Calu3 (cell line): ENCODE measurements at regions not wholly inside any gene's neighbourhood (a gene's known extent, or its start where the extent isn't known, plus 50 kb on each side); places are given as distances from the start of the nearest gene placed in this dataset.

Experiments used
- BruUV-seq: library from RNA; stranded (reverse); fragments of 400-500 nt; replicated peaks from 2 replicates; lab custom pipeline; 2021; lab: Mats Ljungman, UMichigan
- CTCF ChIA-PET: fragments of 300-600 bp; sonication (Branson Sonifier 250); formaldehyde crosslinking; loops from one replicate; lab custom pipeline; 2022; ENCODE audit warnings: antibody characterized with exemption; lab: Charles Lee
- DNase-seq: peaks from one replicate; pipeline ENCODE4 v3.0.0; 2022
- H3K27ac Mint-ChIP-seq: one replicate; pipeline ENCODE4 v1.8.0; 2022; ENCODE audit warnings: mixed read lengths; ENCODE audit not compliant: unreplicated experiment
- H3K27me3 Mint-ChIP-seq: one replicate; pipeline ENCODE4 v1.8.0; 2022; ENCODE audit warnings: mixed read lengths; ENCODE audit not compliant: unreplicated experiment
- H3K36me3 Mint-ChIP-seq: one replicate; pipeline ENCODE4 v1.8.0; 2022; ENCODE audit warnings: mild to moderate bottlenecking, moderate library complexity, mixed read lengths; ENCODE audit not compliant: insufficient read depth, unreplicated experiment
- H3K4me1 Mint-ChIP-seq: one replicate; pipeline ENCODE4 v1.8.0; 2022; ENCODE audit warnings: mild to moderate bottlenecking, low read depth, mixed read lengths; ENCODE audit not compliant: unreplicated experiment
- H3K4me3 Mint-ChIP-seq: one replicate; pipeline ENCODE4 v1.8.0; 2022; ENCODE audit warnings: mild to moderate bottlenecking, low read depth, moderate library complexity, mixed read lengths; ENCODE audit not compliant: unreplicated experiment
- H3K9me3 Mint-ChIP-seq: one replicate; pipeline ENCODE4 v1.8.0; 2022; ENCODE audit warnings: low read depth, mixed read lengths; ENCODE audit not compliant: unreplicated experiment
- intact Hi-C: fragments of 100-400 bp; cut with micrococcal nuclease; formaldehyde crosslinking; loops from one replicate; pipeline ENCODE4 v1.10.0; 2022; ENCODE audit not compliant: unreplicated experiment
- TF ChIP-seq, protein P1 (sequence below): fragments of 200-600 bp; IDR thresholded peaks from one replicate; pipeline ENCODE4 v1.8.0; 2022; ENCODE audit warnings: antibody characterized with exemption; ENCODE audit not compliant: unreplicated experiment

GRCh38 chr2:100198461-100199230 is 56.3 kb upstream of the AFF3 start:
- H3K9me3 Mint-ChIP-seq, result no peaks in the 10 kb centered on the region
- no peak overlapping the region for H3K27ac Mint-ChIP-seq
- peaks cover 33% of the 10 kb centered on the region for H3K27me3 Mint-ChIP-seq
- no peaks in the 10 kb centered on the region for H3K36me3 Mint-ChIP-seq
- BruUV-seq, result no TSS peak
- intact Hi-C loops, result no loop called here
- no peak overlapping the region for H3K4me3 Mint-ChIP-seq
- H3K4me1 Mint-ChIP-seq, result peaks cover 3% of the 10 kb centered on the region
- no peak for DNase-seq
- TF ChIP-seq, protein P1, sequence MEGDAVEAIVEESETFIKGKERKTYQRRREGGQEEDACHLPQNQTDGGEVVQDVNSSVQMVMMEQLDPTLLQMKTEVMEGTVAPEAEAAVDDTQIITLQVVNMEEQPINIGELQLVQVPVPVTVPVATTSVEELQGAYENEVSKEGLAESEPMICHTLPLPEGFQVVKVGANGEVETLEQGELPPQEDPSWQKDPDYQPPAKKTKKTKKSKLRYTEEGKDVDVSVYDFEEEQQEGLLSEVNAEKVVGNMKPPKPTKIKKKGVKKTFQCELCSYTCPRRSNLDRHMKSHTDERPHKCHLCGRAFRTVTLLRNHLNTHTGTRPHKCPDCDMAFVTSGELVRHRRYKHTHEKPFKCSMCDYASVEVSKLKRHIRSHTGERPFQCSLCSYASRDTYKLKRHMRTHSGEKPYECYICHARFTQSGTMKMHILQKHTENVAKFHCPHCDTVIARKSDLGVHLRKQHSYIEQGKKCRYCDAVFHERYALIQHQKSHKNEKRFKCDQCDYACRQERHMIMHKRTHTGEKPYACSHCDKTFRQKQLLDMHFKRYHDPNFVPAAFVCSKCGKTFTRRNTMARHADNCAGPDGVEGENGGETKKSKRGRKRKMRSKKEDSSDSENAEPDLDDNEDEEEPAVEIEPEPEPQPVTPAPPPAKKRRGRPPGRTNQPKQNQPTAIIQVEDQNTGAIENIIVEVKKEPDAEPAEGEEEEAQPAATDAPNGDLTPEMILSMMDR, result no peak
- CTCF ChIA-PET, result no interaction called here

DNA sequence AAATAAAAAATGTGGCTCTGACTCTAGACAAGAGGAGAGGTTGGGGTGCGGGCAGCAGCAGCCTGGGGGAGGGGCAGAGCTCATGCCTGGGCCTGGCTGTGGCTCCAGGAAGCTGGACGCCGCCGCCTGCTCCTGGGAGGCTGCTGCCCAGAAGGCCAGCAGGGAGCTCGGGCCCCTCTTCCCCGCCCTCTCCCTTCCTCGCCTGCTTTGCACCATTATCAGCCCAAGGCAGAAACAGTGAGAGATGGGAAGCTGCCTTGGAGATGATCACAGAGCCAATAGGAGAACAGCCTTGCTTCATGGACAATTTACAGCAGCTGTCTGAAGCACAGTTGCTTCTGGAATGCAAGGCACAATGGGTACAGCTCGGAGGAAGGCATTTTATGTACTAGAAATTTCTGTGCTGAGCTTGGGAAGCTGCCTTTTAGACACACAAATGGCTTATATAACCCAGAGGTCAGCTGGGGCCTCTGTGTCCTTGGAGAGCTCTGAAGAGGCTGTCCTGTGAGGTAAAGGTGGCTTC is 55.3 kb upstream of the AFF3 start:
- peaks cover 12% of the 10 kb centered on the region for H3K4me1 Mint-ChIP-seq
- H3K27me3 Mint-ChIP-seq, result peaks cover 24% of the 10 kb centered on the region
- CTCF ChIA-PET, result interaction anchor here (1.0 kb wide), 1 partner anchor 20 kb away, joined by 3 read pairs; no protein-coding TSS in a partner anchor
- TF ChIP-seq, protein P1, result no peak
- intact Hi-C loops, result no loop called here
- H3K36me3 Mint-ChIP-seq, result no peaks in the 10 kb centered on the region
- no peak for DNase-seq
- no peaks in the 10 kb centered on the region for H3K9me3 Mint-ChIP-seq
- BruUV-seq, result no TSS peak
- H3K4me3 Mint-ChIP-seq, result no peak overlapping the region
- H3K27ac Mint-ChIP-seq, result no peak overlapping the region

- Mint-ChIP-seq H3K9me3 (no peaks in the 10 kb centered on the region), H3K4me1 (peaks cover 14% of the 10 kb centered on the region), H3K36me3 (no peaks in the 10 kb centered on the region), H3K27ac (no peak overlapping the region), H3K27me3 (peaks cover 16% of the 10 kb centered on the region), H3K4me3 (no peak overlapping the region)
- TF ChIP-seq, protein P1, result no peak
- no peak for DNase-seq
- CTCF ChIA-PET, result interaction anchor here (1.0 kb wide), 1 partner anchor 19 kb away, joined by 3 read pairs; no protein-coding TSS in a partner anchor
- intact Hi-C loops, result no loop called here
- no TSS peak for BruUV-seq
Measured at GRCh38 chr2:100196786-100197494, 54.5 kb upstream of the AFF3 start.

- DNase-seq, result no peak
- intact Hi-C loops, result no loop called here
- H3K27ac Mint-ChIP-seq, result no peak overlapping the region
- H3K36me3 Mint-ChIP-seq, result no peaks in the 10 kb centered on the region
- no peaks in the 10 kb centered on the region for H3K9me3 Mint-ChIP-seq
- peaks cover 9% of the 10 kb centered on the region for H3K27me3 Mint-ChIP-seq
- TF ChIP-seq, protein P1, result no peak
- peaks cover 14% of the 10 kb centered on the region for H3K4me1 Mint-ChIP-seq
- CTCF ChIA-PET, result no interaction called here
- H3K4me3 Mint-ChIP-seq, result no peak overlapping the region
- BruUV-seq, result no TSS peak
Measured at GRCh38 chr2:100195942-100196341, 53.6 kb upstream of the AFF3 start.
